Activated naive CD8-positive, alpha-beta T cell (primary cell): ENCODE measurements at regions not wholly inside any gene's neighbourhood (a gene's known extent, or its start where the extent isn't known, plus 50 kb on each side); places are given as distances from the start of the nearest gene placed in this dataset.
"Not testable (repeated sequence)": the region's sequence is repeated elsewhere in the genome, so short reads cannot be mapped to it uniquely, and the experiment has no call there.

Experiments
- H3K27ac Mint-ChIP-seq: one replicate; pipeline ENCODE4 v1.8.0; 2021; ENCODE audit warnings: mixed read lengths
- H3K27me3 Mint-ChIP-seq: one replicate; pipeline ENCODE4 v1.8.0; 2021; ENCODE audit warnings: mixed read lengths
- H3K36me3 Mint-ChIP-seq: one replicate; pipeline ENCODE4 v1.8.0; 2021; ENCODE audit warnings: mixed read lengths
- H3K4me1 Mint-ChIP-seq: one replicate; pipeline ENCODE4 v1.8.0; 2021; ENCODE audit warnings: low read depth, mixed read lengths
- H3K4me3 Mint-ChIP-seq: one replicate; pipeline ENCODE4 v1.8.0; 2021; ENCODE audit warnings: mild to moderate bottlenecking, mixed read lengths
- H3K9me3 Mint-ChIP-seq: one replicate; pipeline ENCODE4 v1.8.0; 2021; ENCODE audit warnings: low read depth, mixed read lengths

DNA sequence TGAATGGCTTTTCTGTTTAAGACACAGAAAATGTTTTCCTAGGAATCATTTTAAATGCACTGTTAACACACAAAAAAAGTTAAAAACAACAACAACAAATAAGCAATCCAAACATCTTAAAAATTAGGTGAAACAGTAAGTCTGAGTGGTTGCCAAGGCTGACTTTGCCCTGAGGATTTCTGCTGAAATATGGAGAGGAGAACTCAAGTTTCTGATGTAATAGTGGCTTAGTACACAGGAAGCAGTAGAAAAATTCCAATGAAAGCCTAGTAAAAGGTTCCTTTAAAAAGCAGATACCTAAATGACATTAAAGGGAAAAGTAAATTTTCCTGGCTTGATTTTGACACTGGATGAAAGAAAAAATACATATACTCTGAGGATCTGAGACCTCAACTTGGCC lies 184.2 kb downstream of the EPM2A start:
- Mint-ChIP-seq H3K9me3 (no peaks in the 10 kb centered on the region), H3K4me1 (no peaks in the 10 kb centered on the region), H3K36me3 (no peaks in the 10 kb centered on the region), H3K4me3 (no peak overlapping the region), H3K27me3 (no peaks in the 10 kb centered on the region), H3K27ac (no peak overlapping the region)

DNA sequence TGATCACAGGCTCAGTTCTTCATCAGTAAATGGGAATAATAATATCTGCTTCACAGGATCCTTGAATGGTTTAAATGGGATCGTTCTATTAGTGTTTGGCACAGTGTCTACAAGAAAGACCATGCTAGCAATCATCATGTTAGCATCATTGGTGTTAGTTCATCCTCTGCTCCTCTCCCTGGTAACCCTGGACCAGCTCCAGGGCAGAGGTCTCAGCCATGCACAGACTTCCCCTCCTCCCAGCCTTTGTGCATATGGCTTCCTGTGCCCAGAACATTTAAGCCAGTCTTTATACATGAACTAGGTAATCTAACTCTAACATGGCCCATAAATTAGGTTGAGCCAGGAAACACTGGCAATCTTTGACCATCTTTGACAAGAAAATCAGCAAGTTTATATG lies 180.2 kb downstream of the EPM2A start:
- H3K4me3 Mint-ChIP-seq, result no peak overlapping the region

DNA sequence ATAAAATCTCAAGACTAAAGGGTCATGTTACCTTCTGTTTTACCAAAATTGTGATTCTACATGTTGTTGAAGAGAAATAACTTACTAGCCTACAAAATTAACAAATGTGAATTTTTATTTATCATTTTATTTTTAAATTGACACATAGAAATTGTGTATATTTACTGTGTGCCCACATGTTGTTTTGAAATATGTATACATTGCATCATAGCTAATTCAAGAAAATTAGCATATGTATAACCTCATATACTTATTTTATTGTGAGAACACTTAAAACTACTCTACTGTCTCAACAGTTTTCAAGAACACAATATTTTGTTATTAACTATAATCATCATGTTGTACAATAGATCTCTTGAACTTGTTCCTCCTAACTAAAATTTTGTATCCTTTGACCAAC lies 177.8 kb downstream of the EPM2A start:
- Mint-ChIP-seq H3K4me3 (no peak overlapping the region), H3K27ac (no peak overlapping the region), H3K27me3 (peaks cover 3% of the 10 kb centered on the region), H3K36me3 (no peaks in the 10 kb centered on the region), H3K9me3 (no peaks in the 10 kb centered on the region), H3K4me1 (no peaks in the 10 kb centered on the region)

More for the DNA sequence above, 180.2 kb downstream of the EPM2A start:
- Mint-ChIP-seq H3K36me3 (no peaks in the 10 kb centered on the region), H3K4me1 (no peaks in the 10 kb centered on the region), H3K9me3 (no peaks in the 10 kb centered on the region), H3K27ac (no peak overlapping the region), H3K27me3 (peaks cover 3% of the 10 kb centered on the region)

DNA sequence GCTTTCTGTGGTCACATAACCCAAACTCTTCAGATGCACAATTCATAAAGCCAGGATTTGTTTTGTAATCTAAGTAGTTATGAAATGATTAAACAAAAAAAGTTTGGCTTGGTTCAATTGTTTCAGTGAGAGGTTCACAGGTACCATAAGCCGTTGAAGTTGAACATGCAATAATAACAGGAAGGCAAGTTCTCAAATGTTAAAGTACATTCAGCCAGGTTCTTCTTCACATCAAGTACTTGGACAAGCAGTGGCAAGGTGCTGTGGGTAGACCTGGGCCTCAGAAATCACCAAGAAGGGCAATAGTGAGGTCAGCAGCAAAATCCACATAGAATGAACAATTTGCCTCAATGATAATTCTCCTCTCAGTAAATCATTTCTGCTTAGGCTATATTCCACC lies 175.5 kb downstream of the EPM2A start:
- Mint-ChIP-seq H3K4me3 (no peak overlapping the region), H3K36me3 (no peaks in the 10 kb centered on the region), H3K4me1 (no peaks in the 10 kb centered on the region), H3K27ac (no peak overlapping the region), H3K9me3 (peaks cover 6% of the 10 kb centered on the region), H3K27me3 (peaks cover 3% of the 10 kb centered on the region)

DNA sequence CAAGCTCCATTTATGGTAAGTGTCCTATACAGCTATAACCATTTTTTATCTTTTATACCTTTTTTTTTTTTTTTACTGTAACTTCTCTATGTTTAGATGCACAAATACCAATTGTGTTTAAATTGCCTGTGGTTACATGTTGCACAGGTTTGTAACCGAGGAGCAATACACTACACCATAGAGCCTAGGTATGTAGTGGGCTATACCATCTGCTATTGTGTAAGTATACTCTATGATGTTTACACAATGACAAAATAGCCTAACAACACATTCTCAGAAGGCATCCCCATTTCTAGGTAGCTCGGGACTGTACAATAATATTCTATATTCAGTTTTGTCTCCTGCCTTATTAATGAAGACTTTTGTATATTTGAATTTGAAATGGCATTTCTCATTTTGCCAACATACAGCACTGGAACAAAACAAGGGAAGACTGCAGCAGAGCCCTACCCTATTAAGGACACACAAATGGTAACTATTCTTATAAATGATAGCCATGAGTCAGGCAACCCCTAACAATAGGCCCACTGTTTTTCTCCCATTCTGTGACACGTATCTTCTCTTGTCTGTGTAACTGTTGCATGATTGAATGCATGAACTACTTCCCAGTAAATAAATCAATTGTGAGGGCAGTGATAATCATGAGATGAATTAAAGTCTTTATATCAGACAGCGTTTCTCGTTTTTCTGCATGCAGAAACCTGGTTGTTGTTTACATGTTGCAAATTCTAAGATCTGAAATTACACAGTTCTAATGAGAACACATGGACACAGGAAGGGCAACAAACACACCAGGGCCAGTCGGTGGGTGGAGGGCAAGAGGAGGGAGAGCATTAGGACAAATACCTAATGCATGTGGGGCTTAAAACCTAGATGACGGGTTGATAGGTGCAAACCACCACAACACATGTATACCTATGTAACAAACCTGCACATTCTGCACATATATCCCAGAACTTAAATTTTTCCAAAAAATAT lies 173.9 kb downstream of the EPM2A start:
- H3K4me1 Mint-ChIP-seq, result no peaks in the 10 kb centered on the region
- H3K36me3 Mint-ChIP-seq, result no peaks in the 10 kb centered on the region
- no peak overlapping the region for H3K27ac Mint-ChIP-seq
- H3K4me3 Mint-ChIP-seq, result no peak overlapping the region
- H3K27me3 Mint-ChIP-seq, result peaks cover 3% of the 10 kb centered on the region
- peaks cover 6% of the 10 kb centered on the region for H3K9me3 Mint-ChIP-seq

DNA sequence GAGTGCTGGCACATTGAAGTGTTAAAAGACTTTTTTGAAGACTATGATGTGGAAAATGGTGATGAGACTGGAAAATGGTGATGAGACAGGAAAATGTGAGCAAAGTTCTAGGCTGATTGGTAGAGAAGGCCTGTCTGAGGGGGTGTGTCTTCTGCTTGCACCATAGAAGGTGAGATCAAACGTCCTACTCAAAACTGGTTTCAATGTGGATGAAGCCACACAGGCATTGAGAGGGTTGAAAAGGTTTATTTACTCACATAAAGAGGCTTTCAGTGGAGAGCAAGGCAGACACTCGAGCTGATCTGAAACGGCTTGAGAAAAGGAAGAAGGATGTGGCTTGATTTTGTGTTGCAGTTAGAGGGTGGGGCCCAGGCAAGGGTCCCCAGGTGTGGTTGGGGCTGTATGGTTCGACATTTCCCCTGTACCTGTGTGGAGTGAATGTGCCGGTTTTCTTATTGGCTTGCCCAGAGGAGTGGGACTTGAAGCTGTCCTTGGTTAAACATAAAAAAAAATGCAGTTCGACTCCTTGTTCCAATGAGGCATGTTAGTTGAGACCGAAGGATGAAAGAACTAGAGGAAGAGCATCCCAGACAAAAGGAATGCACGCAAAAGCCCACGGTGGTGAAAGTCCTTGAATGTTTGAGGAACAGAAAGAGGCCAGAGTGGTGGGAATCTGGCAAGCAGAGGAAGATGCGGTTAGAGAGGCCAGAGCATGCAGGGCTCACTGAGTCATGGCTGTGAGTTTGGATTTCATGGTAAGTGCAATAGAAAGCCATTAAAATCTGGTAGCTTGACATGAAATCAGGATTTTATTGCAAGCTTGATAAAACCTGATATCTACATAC lies 172.3 kb downstream of the EPM2A start:
- no peak overlapping the region for H3K27ac Mint-ChIP-seq
- H3K4me1 Mint-ChIP-seq, result no peaks in the 10 kb centered on the region
- peaks cover 6% of the 10 kb centered on the region for H3K9me3 Mint-ChIP-seq
- no peaks in the 10 kb centered on the region for H3K36me3 Mint-ChIP-seq
- no peak overlapping the region for H3K4me3 Mint-ChIP-seq
- H3K27me3 Mint-ChIP-seq, result no peaks in the 10 kb centered on the region

DNA sequence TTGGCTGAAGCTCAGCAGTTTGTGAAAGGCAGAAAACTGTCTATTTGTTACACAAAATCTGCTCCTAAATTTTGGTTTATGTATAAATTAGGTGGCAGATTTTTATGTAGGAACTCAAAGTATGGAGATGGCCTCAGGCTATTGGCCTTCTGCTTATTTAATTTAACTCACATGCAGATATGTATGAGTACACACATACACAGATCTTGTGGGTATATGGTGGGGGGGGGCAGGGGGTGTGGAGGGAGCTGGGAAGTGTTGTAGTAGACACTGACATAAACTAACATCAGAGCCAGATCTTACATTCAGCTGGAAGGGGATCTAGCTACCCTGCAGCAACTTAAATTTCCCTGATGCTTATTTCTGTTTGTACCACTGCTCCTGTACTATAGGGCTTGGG lies 170.8 kb downstream of the EPM2A start:
- H3K27ac Mint-ChIP-seq, result no peak overlapping the region
- no peaks in the 10 kb centered on the region for H3K27me3 Mint-ChIP-seq
- H3K36me3 Mint-ChIP-seq, result no peaks in the 10 kb centered on the region
- no peak overlapping the region for H3K4me3 Mint-ChIP-seq
- H3K9me3 Mint-ChIP-seq, result peaks cover 6% of the 10 kb centered on the region
- no peaks in the 10 kb centered on the region for H3K4me1 Mint-ChIP-seq

DNA sequence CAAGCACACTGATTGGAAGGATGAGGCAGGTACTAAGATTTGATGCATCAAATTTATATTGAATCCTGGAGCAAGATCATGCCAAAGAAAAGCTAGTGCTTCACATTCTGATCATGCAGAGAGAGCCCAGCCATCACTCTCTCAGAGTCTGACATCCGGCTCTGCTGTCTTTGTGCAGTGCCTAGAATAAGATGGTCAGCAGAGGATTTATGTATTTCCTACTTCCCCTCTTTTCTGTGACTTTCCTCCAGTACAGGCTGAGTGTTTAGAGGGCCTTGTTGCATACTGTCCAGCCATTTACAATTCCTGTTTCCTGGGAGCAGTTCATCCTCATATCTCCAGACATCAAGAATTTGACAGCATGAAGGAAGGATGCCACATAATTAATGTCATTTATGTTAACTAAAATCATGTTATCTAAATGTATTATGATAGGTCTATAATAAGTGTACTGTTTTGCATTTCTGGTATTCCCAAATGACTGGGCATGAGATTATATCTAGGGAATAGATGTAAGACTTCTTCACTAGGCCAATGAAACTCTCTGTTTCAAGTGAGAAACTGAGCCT lies 167.6 kb downstream of the EPM2A start:
- H3K4me1 Mint-ChIP-seq, result no peaks in the 10 kb centered on the region
- no peak overlapping the region for H3K4me3 Mint-ChIP-seq
- peaks cover 4% of the 10 kb centered on the region for H3K9me3 Mint-ChIP-seq
- H3K27ac Mint-ChIP-seq, result no peak overlapping the region
- no peaks in the 10 kb centered on the region for H3K27me3 Mint-ChIP-seq
- H3K36me3 Mint-ChIP-seq, result no peaks in the 10 kb centered on the region

DNA sequence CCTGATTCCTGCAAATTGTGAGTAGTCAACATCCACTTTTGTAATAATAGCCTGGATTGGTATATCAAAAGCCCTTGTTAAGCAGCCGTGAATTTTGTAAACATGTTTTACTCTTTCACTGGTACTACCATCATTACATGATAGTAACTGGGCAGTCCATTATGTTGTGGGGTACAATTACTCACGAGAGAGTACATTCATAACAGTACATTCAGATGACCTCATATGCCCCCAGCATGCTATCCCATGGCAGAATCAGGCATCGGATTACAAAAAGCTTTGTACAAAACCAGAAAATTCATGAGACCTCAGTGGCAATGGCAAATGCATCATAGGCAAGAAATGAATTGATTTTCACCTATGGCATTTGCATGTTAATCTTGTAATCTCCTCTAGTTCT lies 166.2 kb downstream of the EPM2A start:
- Mint-ChIP-seq H3K36me3 (no peaks in the 10 kb centered on the region), H3K4me1 (no peaks in the 10 kb centered on the region), H3K27ac (no peak overlapping the region), H3K27me3 (no peaks in the 10 kb centered on the region), H3K4me3 (no peak overlapping the region), H3K9me3 (peaks cover 3% of the 10 kb centered on the region)

DNA sequence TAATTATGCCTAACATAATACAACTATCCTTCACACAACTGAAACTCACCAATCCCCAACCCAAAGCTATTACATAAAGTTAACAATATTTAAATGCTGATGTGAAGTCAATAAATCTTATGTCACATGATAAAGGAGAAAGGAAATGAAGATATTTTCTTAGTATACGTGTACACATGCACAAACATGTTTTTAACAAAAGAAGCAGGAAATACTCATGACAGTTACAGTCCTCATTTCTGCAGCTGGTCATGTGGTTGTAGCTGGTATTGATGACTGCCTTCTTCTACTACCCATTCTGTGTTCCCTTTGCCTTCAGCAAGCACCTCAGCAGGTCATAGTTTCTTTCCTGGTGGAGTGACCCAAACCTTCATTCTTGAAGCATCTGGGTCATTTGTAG lies 165.0 kb downstream of the EPM2A start:
- H3K36me3 Mint-ChIP-seq, H3K27me3 Mint-ChIP-seq, H3K4me3 Mint-ChIP-seq, H3K4me1 Mint-ChIP-seq, H3K27ac Mint-ChIP-seq: not testable (repeated sequence)
- peaks cover 11% of the 10 kb centered on the region for H3K9me3 Mint-ChIP-seq

DNA sequence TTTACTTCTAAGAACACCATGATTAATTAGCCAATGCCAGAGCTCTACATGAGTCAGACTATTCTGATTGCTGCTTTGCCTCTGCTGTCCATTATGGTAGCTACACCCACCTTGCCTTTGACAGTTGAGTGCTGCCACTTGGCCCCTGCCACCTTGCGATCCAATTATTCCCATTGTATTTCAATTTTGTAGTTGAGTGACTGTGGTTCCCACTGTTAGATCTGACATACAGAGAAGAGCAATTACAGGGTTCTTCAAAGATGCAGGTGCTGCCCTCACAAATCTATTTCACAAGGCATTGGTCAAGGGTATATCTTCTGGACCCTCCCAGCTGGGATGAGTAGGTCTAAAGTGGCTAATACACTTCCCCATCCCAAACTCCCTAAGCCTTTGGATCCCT lies 161.1 kb downstream of the EPM2A start:
- H3K36me3 Mint-ChIP-seq, H3K27ac Mint-ChIP-seq, H3K27me3 Mint-ChIP-seq, H3K4me1 Mint-ChIP-seq, H3K4me3 Mint-ChIP-seq: not testable (repeated sequence)
- peaks cover 42% of the 10 kb centered on the region for H3K9me3 Mint-ChIP-seq
